Right cardiac atrium (tissue), 5 donors: ENCODE measurements at regions not wholly inside any gene's neighbourhood (a gene's known extent, or its start where the extent isn't known, plus 50 kb on each side); places are given as distances from the start of the nearest gene placed in this dataset.
A peak's percentile ranks its signal among the peaks of the same experiment; 100 is the strongest.

ENCODE experiments used
- ATAC-seq, 2 donors: fragments of 200-7000 bp; cut with Tn5 transposase; one replicate each; pipeline versions ENCODE4 v1.8.0 to v1.9.1; 2020; ENCODE audit warnings: moderate library complexity in 2 of 2, mild to moderate bottlenecking in 1 of 2
- DNase-seq, 3 donors: peaks; one replicate each; pipeline ENCODE4 v3.0.0-alpha.2; 2020
- H3K27ac ChIP-seq: one replicate; pipeline ENCODE4 v1.5.1; 2013; ENCODE audit warnings: mild to moderate bottlenecking, low read length, control low read depth, moderate library complexity
- H3K27me3 ChIP-seq: one replicate; pipeline ENCODE4 v1.6.1; 2013; ENCODE audit not compliant: control insufficient read depth, insufficient read depth
- H3K4me1 ChIP-seq: one replicate; pipeline ENCODE4 v1.6.1; 2013; ENCODE audit warnings: low read length; ENCODE audit not compliant: control insufficient read depth, insufficient read depth
- H3K4me3 ChIP-seq: one replicate; pipeline ENCODE4 v1.5.1; 2013; ENCODE audit warnings: low read length, control low read depth
- H3K9me3 ChIP-seq: one replicate; pipeline ENCODE4 v1.6.1; 2013; ENCODE audit warnings: low read length; ENCODE audit not compliant: control insufficient read depth
- WGBS: extraction: QIAGEN DNeasy Blood & Tissue Kit; methylation state at CpG from one replicate; pipeline ENCODE4 v1.1.7; 2013; 5-methylcytosine and 5-hydroxymethylcytosine counted together
- intact Hi-C, 4 donors: fragments of 100-400 bp; cut with DNase I; formaldehyde crosslinking; loops; one replicate each; pipeline versions ENCODE4 v1.11.0 to v1.14.0; 2022 to 2023
- donor health status: healthy with polysubstance abuse.
- donor health status: DM: no; HTN: yes; CAD: no.
- donor health status: DM: no; HTN: no; CAD: no.
- donor health status: DM: no; HTN: yes; CAD: no; lungs with severe emphysema.
- donor health status: DM: yes; HTN: yes; CAD: no.

- H3K4me1 ChIP-seq, result peaks cover 6% of the 10 kb centered on the region
- no peaks in the 10 kb centered on the region for H3K27me3 ChIP-seq
- no peaks in the 10 kb centered on the region for H3K9me3 ChIP-seq
- no peak for ATAC-seq
- no peak for DNase-seq
- WGBS, result 38% methylated on average over 2 of the region's 2 CpGs
- no peak overlapping the region for H3K27ac ChIP-seq
- intact Hi-C loops, result no loop called here
- no peak overlapping the region for H3K4me3 ChIP-seq
Measured at GRCh38 chr12:115708801-115709200, 568.7 kb downstream of the MED13L start.

DNA sequence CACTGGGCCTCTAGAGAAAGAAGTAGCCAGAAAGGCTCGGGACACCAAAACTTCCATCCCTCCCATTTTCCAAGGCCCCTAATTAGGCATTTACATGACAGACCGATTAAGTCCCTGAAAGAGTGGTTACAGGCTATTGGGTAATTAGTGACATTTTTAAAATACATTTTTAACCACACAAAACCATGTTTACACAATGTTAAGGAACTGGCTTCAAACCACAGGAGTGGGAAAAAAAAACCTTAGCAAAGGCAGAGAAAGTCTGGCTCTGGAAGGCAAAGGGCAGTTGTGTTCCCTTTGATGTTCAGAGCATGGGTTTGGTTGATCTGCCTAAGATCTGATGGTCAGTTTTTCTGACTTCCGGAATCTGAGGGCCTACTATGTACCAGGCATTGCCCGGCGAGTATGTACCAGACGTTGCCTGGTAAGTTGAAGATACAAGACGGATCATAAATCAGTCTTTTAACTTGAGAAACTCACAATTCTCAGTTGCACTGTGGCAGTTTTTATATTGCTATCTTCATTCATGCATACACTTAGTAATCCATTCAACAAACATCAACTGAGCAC lies 576.5 kb downstream of the MED13L start:
- ATAC-seq (no peak), DNase-seq (no peak)
- Histone ChIP-seq H3K27ac (no peak overlapping the region), H3K9me3 (no peaks in the 10 kb centered on the region), H3K27me3 (no peaks in the 10 kb centered on the region), H3K4me1 (no peaks in the 10 kb centered on the region), H3K4me3 (no peak overlapping the region)
- 80% methylated on average over 7 of the region's 7 CpGs for WGBS
- intact Hi-C loops, result no loop called here

GRCh38 chr12:115700081-115700480 lies 577.4 kb downstream of the MED13L start:
- intact Hi-C loops, result no loop called here
- ATAC-seq, result no peak
- Histone ChIP-seq H3K9me3 (no peaks in the 10 kb centered on the region), H3K4me3 (no peak overlapping the region), H3K27ac (no peak overlapping the region), H3K27me3 (no peaks in the 10 kb centered on the region), H3K4me1 (no peaks in the 10 kb centered on the region)
- 96% methylated on average over 2 of the region's 2 CpGs for WGBS
- DNase-seq, result no peak

DNA sequence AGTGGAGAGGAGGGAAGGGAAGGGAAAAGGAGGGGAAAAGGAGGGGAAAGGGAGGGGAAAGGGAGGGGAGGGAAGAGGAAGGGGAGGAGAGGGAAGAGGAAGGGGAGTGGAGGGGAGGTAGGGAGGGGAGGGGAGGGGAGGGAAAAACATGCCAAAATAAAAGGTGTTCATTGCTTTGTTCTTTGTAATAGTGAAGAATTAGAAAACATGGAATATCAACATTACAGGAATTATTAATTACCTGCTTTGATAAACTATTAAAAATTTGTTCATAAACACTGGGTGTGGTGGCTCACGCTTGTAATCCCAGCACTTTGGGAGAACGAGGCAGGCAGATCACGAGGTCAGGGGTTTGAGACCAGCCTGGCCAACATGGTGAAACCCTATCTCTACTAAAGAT lies 579.2 kb downstream of the MED13L start:
- intact Hi-C loops, result no loop called here
- no peak overlapping the region for H3K4me3 ChIP-seq
- no peak for ATAC-seq
- no peaks in the 10 kb centered on the region for H3K9me3 ChIP-seq
- 85% methylated on average over 3 of the region's 3 CpGs for WGBS
- no peak overlapping the region for H3K27ac ChIP-seq
- no peaks in the 10 kb centered on the region for H3K4me1 ChIP-seq
- no peaks in the 10 kb centered on the region for H3K27me3 ChIP-seq
- no peak for DNase-seq

DNA sequence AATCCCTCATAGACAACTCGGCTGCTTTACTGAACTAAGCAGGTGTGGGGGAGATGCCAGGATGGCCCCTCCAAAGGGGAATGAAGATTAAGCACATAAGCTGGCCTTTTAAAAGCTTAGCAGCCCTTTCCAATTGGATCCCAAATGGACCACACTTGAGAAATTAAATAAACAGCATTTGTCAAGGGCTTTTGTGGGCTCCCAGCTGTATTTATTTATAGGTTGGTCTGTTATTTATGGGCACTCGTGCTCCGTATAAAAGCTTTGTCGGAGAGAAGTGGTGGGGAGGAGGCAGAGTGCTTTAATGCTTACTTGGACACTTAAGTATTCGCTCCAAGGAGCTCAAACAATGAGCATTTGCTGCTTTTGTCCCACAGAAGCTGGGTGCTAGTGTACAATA lies 580.2 kb downstream of the MED13L start:
- no peak overlapping the region for H3K27ac ChIP-seq
- WGBS, result 61% methylated on average over 5 of the region's 5 CpGs
- intact Hi-C loops, result no loop called here

DNA sequence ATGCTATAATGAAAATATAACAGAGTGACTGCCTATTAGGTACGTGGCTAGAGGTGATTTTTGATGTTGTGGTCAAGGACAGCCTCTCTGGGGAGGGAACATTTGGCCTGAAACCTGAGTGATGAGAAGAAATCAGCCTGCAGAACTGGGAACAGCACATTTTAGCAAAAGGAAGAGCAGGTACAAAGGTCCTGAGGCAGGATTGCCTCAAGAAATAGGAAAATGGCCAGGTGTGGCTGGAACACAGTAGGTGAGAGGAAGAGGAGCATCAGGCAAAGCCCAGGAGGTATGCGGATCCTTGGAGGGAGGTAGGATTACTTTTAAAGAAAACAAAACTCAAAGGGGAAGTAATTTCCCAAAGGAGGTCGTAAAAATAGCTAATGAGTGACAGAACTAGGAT lies 582.9 kb downstream of the MED13L start:
- Histone ChIP-seq H3K27me3 (no peaks in the 10 kb centered on the region), H3K4me3 (no peak overlapping the region), H3K27ac (no peak overlapping the region), H3K4me1 (no peaks in the 10 kb centered on the region), H3K9me3 (no peaks in the 10 kb centered on the region)
- WGBS, result 80% methylated on average over 3 of the region's 3 CpGs
- ATAC-seq (no peak), DNase-seq (no peak)
- intact Hi-C loops, result no loop called here

More for the DNA sequence above, 580.2 kb downstream of the MED13L start:
- ATAC-seq (no peak), DNase-seq (no peak)
- Histone ChIP-seq H3K4me3 (no peak overlapping the region), H3K4me1 (no peaks in the 10 kb centered on the region), H3K9me3 (no peaks in the 10 kb centered on the region), H3K27me3 (no peaks in the 10 kb centered on the region)

DNA sequence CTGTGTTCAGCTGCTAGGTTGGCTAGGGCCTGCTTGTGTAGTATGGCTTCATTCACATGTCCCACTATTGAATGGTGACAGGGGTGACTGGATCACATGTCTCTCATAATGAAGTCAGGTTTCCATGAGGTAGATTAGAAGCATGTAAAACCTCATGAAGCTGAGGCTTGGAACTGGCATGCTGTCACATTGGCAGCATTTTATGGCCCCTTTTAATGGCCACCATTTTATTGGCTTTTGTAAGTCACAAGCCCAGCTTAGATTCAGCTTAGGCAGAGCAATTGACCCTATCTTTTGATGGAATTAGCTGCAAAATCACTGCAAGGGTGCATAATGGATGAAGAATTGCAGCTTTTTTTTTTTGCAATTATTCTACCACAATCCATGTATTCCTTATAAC lies 583.5 kb downstream of the MED13L start:
- intact Hi-C loops, result no loop called here
- Histone ChIP-seq H3K9me3 (no peaks in the 10 kb centered on the region), H3K4me1 (no peaks in the 10 kb centered on the region), H3K27ac (no peak overlapping the region), H3K27me3 (no peaks in the 10 kb centered on the region), H3K4me3 (no peak overlapping the region)
- no peak for ATAC-seq
- DNase-seq, result no peak

DNA sequence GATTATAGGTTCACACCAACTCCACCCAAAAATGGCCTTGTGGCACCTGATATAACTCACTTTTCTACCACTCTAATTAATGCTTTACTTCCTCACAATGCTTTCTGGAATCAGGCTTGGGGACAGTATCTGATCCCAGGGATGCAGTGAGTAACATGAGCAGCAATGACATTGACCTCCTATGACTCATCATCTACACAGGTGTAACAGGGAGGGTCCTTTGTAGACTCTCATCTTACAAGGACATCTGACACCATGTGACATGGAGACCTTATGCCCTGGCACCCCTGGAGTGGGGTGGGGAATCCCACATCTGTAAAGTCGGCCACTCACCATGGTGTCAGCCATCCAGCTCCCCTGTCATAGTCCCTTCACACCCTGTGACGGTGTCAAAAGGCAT lies 586.4 kb downstream of the MED13L start:
- no peaks in the 10 kb centered on the region for H3K27me3 ChIP-seq
- 80% methylated on average over 2 of the region's 2 CpGs for WGBS
- H3K9me3 ChIP-seq, result no peaks in the 10 kb centered on the region
- ATAC-seq (no peak), DNase-seq (no peak)
- H3K4me3 ChIP-seq, result no peak overlapping the region
- intact Hi-C loops, result no loop called here
- no peak overlapping the region for H3K27ac ChIP-seq
- H3K4me1 ChIP-seq, result no peaks in the 10 kb centered on the region

GRCh38 chr12:115687094-115687493 lies 590.4 kb downstream of the MED13L start:
- H3K4me3 ChIP-seq, result no peak overlapping the region
- no peak overlapping the region for H3K27ac ChIP-seq
- H3K27me3 ChIP-seq, result no peaks in the 10 kb centered on the region
- no peaks in the 10 kb centered on the region for H3K9me3 ChIP-seq
- DNase-seq (no peak), ATAC-seq (peak in 1 of 2 donors; percentile 65)
- intact Hi-C loops, result no loop called here
- no peaks in the 10 kb centered on the region for H3K4me1 ChIP-seq
- WGBS, result 59% methylated on average over 8 of the region's 8 CpGs

DNA sequence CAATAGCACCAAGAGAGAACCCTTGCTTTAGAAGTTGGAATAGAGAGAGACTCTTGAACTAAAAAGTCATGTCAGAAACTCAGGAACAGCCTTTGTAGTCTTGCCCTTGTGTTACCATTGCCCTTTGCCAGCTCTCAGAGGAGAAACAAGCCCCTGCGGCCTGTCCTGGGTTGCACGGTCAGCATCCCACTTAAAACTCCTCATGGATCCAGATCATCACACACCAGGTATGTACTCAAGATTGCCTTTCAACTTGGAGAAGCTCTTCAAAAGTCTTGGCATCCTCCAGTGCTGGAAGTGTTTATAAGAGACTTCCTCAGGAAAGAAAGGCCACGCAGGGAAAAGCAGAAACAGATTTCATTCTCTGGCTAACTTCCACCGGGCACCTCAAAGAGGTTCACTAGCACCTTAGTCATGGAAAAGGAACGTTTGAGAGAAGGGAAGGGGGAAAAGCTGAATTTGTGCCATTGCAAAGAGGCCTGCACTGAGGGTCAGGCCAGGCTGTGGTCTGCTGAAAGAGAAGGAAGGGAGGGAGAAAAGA lies 594.2 kb downstream of the MED13L start:
- no peak for DNase-seq
- H3K9me3 ChIP-seq, result no peaks in the 10 kb centered on the region
- H3K27me3 ChIP-seq, result no peaks in the 10 kb centered on the region
- no peak overlapping the region for H3K27ac ChIP-seq
- WGBS, result 61% methylated on average over 5 of the region's 5 CpGs
- ATAC-seq, result no peak
- H3K4me1 ChIP-seq, result no peaks in the 10 kb centered on the region
- intact Hi-C loops, result no loop called here
- no peak overlapping the region for H3K4me3 ChIP-seq

GRCh38 chr12:115680967-115681366 lies 596.5 kb downstream of the MED13L start:
- 92% methylated on average over 1 of the region's 1 CpG for WGBS
- no peak for ATAC-seq
- Histone ChIP-seq H3K4me3 (no peak overlapping the region), H3K9me3 (no peaks in the 10 kb centered on the region), H3K4me1 (no peaks in the 10 kb centered on the region), H3K27me3 (no peaks in the 10 kb centered on the region), H3K27ac (no peak overlapping the region)
- intact Hi-C loops, result no loop called here
- DNase-seq, result no peak

GRCh38 chr12:115672506-115673080 lies 604.9 kb downstream of the MED13L start:
- 87% methylated on average over 11 of the region's 11 CpGs for WGBS

More at GRCh38 chr12:115672506-115673080, 604.9 kb downstream of the MED13L start:
- H3K27me3 ChIP-seq, result no peaks in the 10 kb centered on the region
- intact Hi-C loops, result no loop called here
- DNase-seq, result no peak
- no peaks in the 10 kb centered on the region for H3K4me1 ChIP-seq
- H3K27ac ChIP-seq, result no peak overlapping the region
- no peaks in the 10 kb centered on the region for H3K9me3 ChIP-seq
- H3K4me3 ChIP-seq, result no peak overlapping the region
- ATAC-seq, result no peak
